ENCODE measurements at regions not wholly inside any gene's neighbourhood (a gene's known extent, or its start where the extent isn't known, plus 50 kb on each side); places are given as distances from the start of the nearest gene placed in this dataset.

- ChIA-PET POLR2A (no interaction called here), CTCF (no interaction called here)
- Histone ChIP-seq H3K9me3 (replicated peaks; ENCODE audit: control insufficient read depth, insufficient read depth, low read length) (no peaks in the 10 kb centered on the region), H2AFZ (ENCODE audit: low read depth, low read length) (no peak overlapping the region), H3K9me1 (replicated peaks; ENCODE audit: control insufficient read depth, extremely low read depth, insufficient read depth, low read length) (no peaks in the 10 kb centered on the region), H4K20me1 (replicated peaks; ENCODE audit: control insufficient read depth, extremely low read depth, insufficient read depth, low read length) (no peaks in the 10 kb centered on the region), H3K36me3 (ENCODE audit: control insufficient read depth in 2 of 2, extremely low read depth in 1 of 2, insufficient read depth in 2 of 2, low read length in 2 of 2) (no peaks in the 10 kb centered on the region), H3K9ac (replicated peaks; ENCODE audit: extremely low read depth, insufficient read depth, low read length) (no peak overlapping the region), H3K79me2 (ENCODE audit: control insufficient read depth, insufficient read depth, low read length) (no peaks in the 10 kb centered on the region), H3K27me3 (ENCODE audit: control insufficient read depth in 2 of 2, insufficient read depth in 2 of 2, low read length in 2 of 2) (no peaks in the 10 kb centered on the region), H3K27ac (ENCODE audit: insufficient read depth, low read depth, low read length) (no peak overlapping the region), H3K4me3 (replicated peaks in 1 of 3; ENCODE audit: insufficient read depth in 1 of 3, low read depth in 1 of 3, low read length in 3 of 3) (no peak overlapping the region), H3K4me1 (ENCODE audit: control insufficient read depth, extremely low read depth, insufficient read depth, low read length) (no peaks in the 10 kb centered on the region), H3K4me2 (ENCODE audit: insufficient read depth, low read length) (no peak overlapping the region)
- FAIRE-seq, result no peak
- dilution Hi-C loops (cut with MboI; ENCODE audit: extremely low pct_ligation_motif_present, low sequenced_read_pairs), result no loop called here
- TF ChIP-seq POLR2AphosphoS5 (IDR thresholded peaks at IDR 0.05; ENCODE audit: insufficient read depth, low read depth, low read length) (no peak), EZH2 (IDR thresholded peaks at IDR 0.05; ENCODE audit: borderline replicate concordance, low read depth, low read length, severe bottlenecking) (no peak), JUN (IDR thresholded peaks at IDR 0.05; ENCODE audit: borderline replicate concordance, insufficient read depth, insufficient read length, low read depth) (no peak), POLR2A (IDR thresholded peaks at IDR 0.05; ENCODE audit: low read depth, low read length) (no peak), FOS (IDR thresholded peaks at IDR 0.05; ENCODE audit: borderline replicate concordance, insufficient read depth, low read length) (no peak), MYC (IDR thresholded peaks at IDR 0.05; ENCODE audit: low read depth, low read length) (no peak), GATA2 (IDR thresholded peaks at IDR 0.05; ENCODE audit: insufficient read depth, insufficient read length, low read depth, low read length) (no peak)
- TF ChIP-seq, protein P1, sequence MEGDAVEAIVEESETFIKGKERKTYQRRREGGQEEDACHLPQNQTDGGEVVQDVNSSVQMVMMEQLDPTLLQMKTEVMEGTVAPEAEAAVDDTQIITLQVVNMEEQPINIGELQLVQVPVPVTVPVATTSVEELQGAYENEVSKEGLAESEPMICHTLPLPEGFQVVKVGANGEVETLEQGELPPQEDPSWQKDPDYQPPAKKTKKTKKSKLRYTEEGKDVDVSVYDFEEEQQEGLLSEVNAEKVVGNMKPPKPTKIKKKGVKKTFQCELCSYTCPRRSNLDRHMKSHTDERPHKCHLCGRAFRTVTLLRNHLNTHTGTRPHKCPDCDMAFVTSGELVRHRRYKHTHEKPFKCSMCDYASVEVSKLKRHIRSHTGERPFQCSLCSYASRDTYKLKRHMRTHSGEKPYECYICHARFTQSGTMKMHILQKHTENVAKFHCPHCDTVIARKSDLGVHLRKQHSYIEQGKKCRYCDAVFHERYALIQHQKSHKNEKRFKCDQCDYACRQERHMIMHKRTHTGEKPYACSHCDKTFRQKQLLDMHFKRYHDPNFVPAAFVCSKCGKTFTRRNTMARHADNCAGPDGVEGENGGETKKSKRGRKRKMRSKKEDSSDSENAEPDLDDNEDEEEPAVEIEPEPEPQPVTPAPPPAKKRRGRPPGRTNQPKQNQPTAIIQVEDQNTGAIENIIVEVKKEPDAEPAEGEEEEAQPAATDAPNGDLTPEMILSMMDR (IDR thresholded peaks at IDR 0.05; ENCODE audit: extremely low read depth in 1 of 2, insufficient read depth in 1 of 2, low read depth in 1 of 2, low read length in 2 of 2), result no peak
- intact Hi-C loops (cut with micrococcal nuclease), result no loop called here
- no TSS peak for BruUV-seq (replicated peaks)
- no peak for DNase-seq (ENCODE audit: low read depth, low spot score)
These were observed 775.9 kb upstream of the TSPY4 start for GRCh38 chrY:8561385-8561784.

Data from endothelial cell of umbilical vein (primary cell).